ENCODE measurements at regions not wholly inside any gene's neighbourhood (a gene's known extent, or its start where the extent isn't known, plus 50 kb on each side); places are given as distances from the start of the nearest gene placed in this dataset.

DNA sequence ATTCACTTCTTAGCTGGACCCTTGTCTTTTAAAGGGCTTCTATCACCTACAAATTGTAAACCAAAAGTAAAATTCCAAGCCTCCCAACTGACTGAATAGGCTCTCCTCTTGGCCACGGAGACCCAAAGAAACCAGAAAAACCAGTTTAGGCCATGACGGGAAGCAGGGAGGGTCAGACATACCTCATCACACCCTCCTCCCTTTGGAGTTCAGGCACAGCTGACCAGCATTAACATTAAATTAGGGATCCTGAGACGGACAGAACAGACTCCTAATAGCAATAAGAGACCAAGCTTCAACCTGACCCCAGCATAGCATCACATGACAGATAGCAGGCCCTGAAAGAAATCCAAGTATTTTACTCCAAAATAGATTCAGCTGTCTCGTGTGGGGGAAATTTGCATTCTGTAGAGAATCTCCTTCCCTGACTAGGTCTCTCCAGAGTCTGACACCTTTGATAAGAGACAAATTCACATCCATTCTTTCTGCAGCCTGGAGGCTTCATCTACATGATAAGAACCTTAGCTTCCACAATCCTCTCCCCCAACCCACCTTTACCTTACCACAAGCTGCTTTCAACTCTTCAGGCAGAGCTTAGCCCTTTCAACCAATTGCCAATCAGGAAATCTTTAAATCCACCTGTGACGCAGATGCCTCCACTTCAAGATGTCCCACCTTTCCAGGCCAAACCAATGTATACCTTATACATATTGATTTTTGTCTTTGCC, 177.1 kb upstream of the RAB4A start (continued):
- TF ChIP-seq, protein P1, sequence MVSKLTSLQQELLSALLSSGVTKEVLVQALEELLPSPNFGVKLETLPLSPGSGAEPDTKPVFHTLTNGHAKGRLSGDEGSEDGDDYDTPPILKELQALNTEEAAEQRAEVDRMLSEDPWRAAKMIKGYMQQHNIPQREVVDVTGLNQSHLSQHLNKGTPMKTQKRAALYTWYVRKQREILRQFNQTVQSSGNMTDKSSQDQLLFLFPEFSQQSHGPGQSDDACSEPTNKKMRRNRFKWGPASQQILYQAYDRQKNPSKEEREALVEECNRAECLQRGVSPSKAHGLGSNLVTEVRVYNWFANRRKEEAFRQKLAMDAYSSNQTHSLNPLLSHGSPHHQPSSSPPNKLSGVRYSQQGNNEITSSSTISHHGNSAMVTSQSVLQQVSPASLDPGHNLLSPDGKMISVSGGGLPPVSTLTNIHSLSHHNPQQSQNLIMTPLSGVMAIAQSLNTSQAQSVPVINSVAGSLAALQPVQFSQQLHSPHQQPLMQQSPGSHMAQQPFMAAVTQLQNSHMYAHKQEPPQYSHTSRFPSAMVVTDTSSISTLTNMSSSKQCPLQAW (CRISPR knock-in tag; IDR thresholded peaks at IDR 0.05), result no peak
- no peak for TF ChIP-seq ZNF460 (CRISPR knock-in tag; IDR thresholded peaks at IDR 0.05; ENCODE audit: borderline replicate concordance)

DNA sequence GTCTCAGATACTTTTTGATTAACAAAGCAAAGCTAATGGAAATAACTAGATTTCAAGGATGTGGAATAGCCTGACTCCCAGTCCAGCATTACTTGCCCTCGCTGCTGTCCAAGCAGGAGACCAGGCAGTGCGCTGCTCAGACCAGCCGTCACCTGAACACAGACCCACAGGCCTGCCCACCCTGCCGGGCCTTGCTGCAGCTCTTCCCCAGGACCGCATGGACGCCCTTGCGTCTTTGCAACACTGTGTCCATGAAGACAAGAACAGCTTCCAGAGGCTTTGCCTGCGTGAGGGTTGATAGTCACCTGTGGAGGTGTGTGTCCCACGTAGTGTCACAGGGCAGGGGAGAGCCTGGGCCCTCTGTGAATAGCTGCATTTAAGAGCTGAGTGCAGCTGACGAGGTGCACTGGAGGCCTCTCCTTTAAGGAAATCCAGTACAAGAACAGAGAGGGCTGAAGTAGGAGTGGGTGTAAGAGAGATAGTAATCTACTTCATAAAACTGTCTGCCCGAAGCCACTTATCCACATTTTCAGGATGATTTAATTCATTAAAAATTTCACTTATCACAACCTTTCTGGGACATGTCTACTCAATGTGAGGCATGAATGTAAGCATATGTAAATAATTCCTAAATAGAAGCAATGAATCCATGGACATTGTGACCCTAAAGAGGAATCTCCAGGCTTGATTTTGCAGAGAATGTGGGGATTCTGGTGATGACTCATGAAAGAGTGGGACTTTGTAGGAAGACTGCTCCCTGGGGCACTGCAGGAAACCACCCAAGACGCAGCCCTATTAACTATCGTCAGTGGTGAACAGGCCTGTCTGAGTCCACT, 176.2 kb upstream of the RAB4A start:
- Histone ChIP-seq H3K9ac (ENCODE audit: insufficient read depth, low read depth, low read length) (no peak overlapping the region), H3K36me3 (replicated peaks in 1 of 2; ENCODE audit: control insufficient read depth in 1 of 2, insufficient read depth in 2 of 2, low read length in 2 of 2) (no peaks in the 10 kb centered on the region), H3K27me3 (ENCODE audit: control insufficient read depth in 1 of 2, insufficient read depth in 2 of 2, low read length in 2 of 2) (no peaks in the 10 kb centered on the region), H3K27ac (ENCODE audit: extremely low read length, insufficient read depth, low read length) (no peak overlapping the region), H4K20me1 (ENCODE audit: insufficient read depth, low read length) (no peaks in the 10 kb centered on the region), H3K79me2 (ENCODE audit: insufficient read depth, low read length) (no peaks in the 10 kb centered on the region), H3K4me1 (ENCODE audit: insufficient read depth, low read length) (peaks cover 51% of the 10 kb centered on the region), H3K4me2 (ENCODE audit: low read depth, low read length) (no peak overlapping the region), H3K9me3 (ENCODE audit: low read length) (peaks cover 7% of the 10 kb centered on the region; the same call in 1 of the 2 replicates), H3K4me3 (replicated peaks in 1 of 3; ENCODE audit: insufficient read depth in 1 of 3, low read depth in 2 of 3, low read length in 3 of 3) (no peak overlapping the region), H2AFZ (ENCODE audit: low read length) (no peak overlapping the region)
- intact Hi-C loops (cut with micrococcal nuclease; ENCODE audit: unreplicated experiment) (no loop called here), in situ Hi-C loops (cut with HindIII; ENCODE audit: extremely low pct_ligation_motif_present, low pct_unique_long_range_greater_than_20kb) (no loop called here)
- no peak for ATAC-seq
- ChIA-PET POLR2A (interaction anchor here (1.0 kb wide), 1 partner anchor 35 kb away, joined by 4 read pairs; no protein-coding TSS in a partner anchor), CTCF (ENCODE audit: low intra/inter-chr PET ratio, low total read pairs) (no interaction called here)
- no TSS peak for BruUV-seq (replicated peaks)
- no peak for FAIRE-seq
- TF ChIP-seq ZNF589 (CRISPR knock-in tag; conservative IDR thresholded peaks at IDR 0.05) (no peak), IRX3 (CRISPR knock-in tag; IDR thresholded peaks at IDR 0.05; ENCODE audit: borderline replicate concordance, low read depth) (no peak), NPAS2 (CRISPR knock-in tag; IDR thresholded peaks at IDR 0.05; ENCODE audit: borderline replicate concordance) (no peak)
- 91% methylated on average over 11 of the region's 13 CpGs for WGBS (ENCODE audit: low lambda C conversion rate)
- DNase-seq (ENCODE audit: low spot score), result no peak

All from HepG2 (cell line).